SK-N-SH treated with all-trans-retinoic acid at 6 μM for 48 hours (cell line): ENCODE measurements at regions not wholly inside any gene's neighbourhood (a gene's known extent, or its start where the extent isn't known, plus 50 kb on each side); places are given as distances from the start of the nearest gene placed in this dataset.

ENCODE experiments used
- ESRRG ChIP-seq: fragments of 250-450 bp; sonication (Bioruptor Pico); IDR thresholded peaks from 2 replicates; pipeline ENCODE4 v1.6.1; 2021; ENCODE audit warnings: mild to moderate bottlenecking
- GLIS3 ChIP-seq: fragments of 250-450 bp; sonication (Bioruptor Pico); IDR thresholded peaks from 2 replicates; pipeline ENCODE4 v1.5.0; 2020; ENCODE audit warnings: mild to moderate bottlenecking, moderate library complexity
- PPARA ChIP-seq: fragments of 250-450 bp; sonication (Bioruptor Pico); IDR thresholded peaks from 2 replicates; pipeline ENCODE4 v1.5.0; 2020; ENCODE audit warnings: mild to moderate bottlenecking, borderline replicate concordance
- RARB ChIP-seq: fragments of 250-450 bp; sonication (Bioruptor Pico); IDR thresholded peaks from 2 replicates; pipeline ENCODE4 v1.8.0; 2021; ENCODE audit warnings: mild to moderate bottlenecking, moderate library complexity
- TCF4 ChIP-seq: fragments of 250-450 bp; sonication (Bioruptor Pico); IDR thresholded peaks from 2 replicates; pipeline ENCODE4 v1.8.0; 2021; ENCODE audit warnings: mild to moderate bottlenecking, moderate library complexity, borderline replicate concordance
- ZFP3 ChIP-seq: fragments of 250-450 bp; sonication (Bioruptor Pico); IDR thresholded peaks from 2 replicates; pipeline ENCODE4 v1.5.0; 2020; ENCODE audit warnings: mild to moderate bottlenecking, moderate library complexity
- ZFP30 ChIP-seq: fragments of 450-650 bp; formaldehyde crosslinking; IDR thresholded peaks from 2 replicates; pipeline ENCODE4 v1.5.0; 2022; ENCODE audit warnings: mild to moderate bottlenecking, moderate library complexity
- ZNF565 ChIP-seq: fragments of 450-650 bp; formaldehyde crosslinking; conservative IDR thresholded peaks from 2 replicates; pipeline ENCODE4 v1.5.0; 2020; ENCODE audit warnings: low read depth, mild to moderate bottlenecking, moderate library complexity
- ZNF8 ChIP-seq: fragments of 450-650 bp; formaldehyde crosslinking; IDR thresholded peaks from 2 replicates; pipeline ENCODE4 v1.5.0; 2020; ENCODE audit warnings: mild to moderate bottlenecking, moderate library complexity
- TF ChIP-seq, protein P1 (sequence below): fragments of 250-450 bp; sonication (Bioruptor Pico); IDR thresholded peaks from 2 replicates; pipeline ENCODE4 v1.5.1; 2021; ENCODE audit warnings: mild to moderate bottlenecking, moderate library complexity
- TF ChIP-seq, protein P2 (sequence below): fragments of 250-450 bp; sonication (Bioruptor Pico); IDR thresholded peaks from 2 replicates; pipeline ENCODE4 v1.8.0; 2020; ENCODE audit warnings: mild to moderate bottlenecking, moderate library complexity, borderline replicate concordance
- TF ChIP-seq, protein P3 (sequence below): fragments of 250-450 bp; sonication (Bioruptor Pico); IDR thresholded peaks from 2 replicates; pipeline ENCODE4 v1.5.1; 2020; ENCODE audit warnings: low read depth, mild to moderate bottlenecking, moderate library complexity

DNA sequence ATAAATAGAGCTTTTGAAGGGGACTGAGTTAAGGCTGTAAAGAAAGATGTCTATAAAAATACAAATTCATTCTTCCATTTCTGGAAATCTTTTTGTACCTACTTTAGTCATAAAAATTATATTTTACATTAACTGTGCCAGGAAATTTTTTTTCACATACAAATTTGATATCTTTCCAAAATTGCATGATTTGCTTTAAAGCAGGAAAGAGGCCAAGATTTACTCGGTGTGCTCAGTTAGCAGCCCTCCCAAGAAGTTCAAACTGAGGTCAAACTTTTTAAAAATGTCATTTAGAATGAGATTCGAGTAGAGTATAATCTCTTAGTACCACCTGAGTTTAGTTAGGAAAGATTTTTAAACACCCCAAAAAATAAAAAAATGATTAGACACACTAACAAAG is 173.2 kb upstream of the GRIP1 start:
- no peak for TF ChIP-seq GLIS3 (CRISPR knock-in tag)
- TF ChIP-seq ZNF565 (CRISPR knock-in tag), result no peak
- TF ChIP-seq, protein P1, sequence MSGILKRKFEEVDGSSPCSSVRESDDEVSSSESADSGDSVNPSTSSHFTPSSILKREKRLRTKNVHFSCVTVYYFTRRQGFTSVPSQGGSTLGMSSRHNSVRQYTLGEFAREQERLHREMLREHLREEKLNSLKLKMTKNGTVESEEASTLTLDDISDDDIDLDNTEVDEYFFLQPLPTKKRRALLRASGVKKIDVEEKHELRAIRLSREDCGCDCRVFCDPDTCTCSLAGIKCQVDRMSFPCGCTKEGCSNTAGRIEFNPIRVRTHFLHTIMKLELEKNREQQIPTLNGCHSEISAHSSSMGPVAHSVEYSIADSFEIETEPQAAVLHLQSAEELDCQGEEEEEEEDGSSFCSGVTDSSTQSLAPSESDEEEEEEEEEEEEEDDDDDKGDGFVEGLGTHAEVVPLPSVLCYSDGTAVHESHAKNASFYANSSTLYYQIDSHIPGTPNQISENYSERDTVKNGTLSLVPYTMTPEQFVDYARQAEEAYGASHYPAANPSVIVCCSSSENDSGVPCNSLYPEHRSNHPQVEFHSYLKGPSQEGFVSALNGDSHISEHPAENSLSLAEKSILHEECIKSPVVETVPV, result no peak
- TF ChIP-seq ESRRG (CRISPR knock-in tag), result no peak
- TF ChIP-seq ZFP3 (CRISPR knock-in tag), result no peak
- no peak for TF ChIP-seq RARB
- no peak for TF ChIP-seq TCF4 (CRISPR knock-in tag)
- TF ChIP-seq PPARA (CRISPR knock-in tag), result no peak
- TF ChIP-seq ZNF8 (CRISPR knock-in tag), result no peak
- TF ChIP-seq, protein P2, sequence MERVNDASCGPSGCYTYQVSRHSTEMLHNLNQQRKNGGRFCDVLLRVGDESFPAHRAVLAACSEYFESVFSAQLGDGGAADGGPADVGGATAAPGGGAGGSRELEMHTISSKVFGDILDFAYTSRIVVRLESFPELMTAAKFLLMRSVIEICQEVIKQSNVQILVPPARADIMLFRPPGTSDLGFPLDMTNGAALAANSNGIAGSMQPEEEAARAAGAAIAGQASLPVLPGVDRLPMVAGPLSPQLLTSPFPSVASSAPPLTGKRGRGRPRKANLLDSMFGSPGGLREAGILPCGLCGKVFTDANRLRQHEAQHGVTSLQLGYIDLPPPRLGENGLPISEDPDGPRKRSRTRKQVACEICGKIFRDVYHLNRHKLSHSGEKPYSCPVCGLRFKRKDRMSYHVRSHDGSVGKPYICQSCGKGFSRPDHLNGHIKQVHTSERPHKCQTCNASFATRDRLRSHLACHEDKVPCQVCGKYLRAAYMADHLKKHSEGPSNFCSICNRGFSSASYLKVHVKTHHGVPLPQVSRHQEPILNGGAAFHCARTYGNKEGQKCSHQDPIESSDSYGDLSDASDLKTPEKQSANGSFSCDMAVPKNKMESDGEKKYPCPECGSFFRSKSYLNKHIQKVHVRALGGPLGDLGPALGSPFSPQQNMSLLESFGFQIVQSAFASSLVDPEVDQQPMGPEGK (CRISPR knock-in tag), result no peak
- TF ChIP-seq, protein P3, sequence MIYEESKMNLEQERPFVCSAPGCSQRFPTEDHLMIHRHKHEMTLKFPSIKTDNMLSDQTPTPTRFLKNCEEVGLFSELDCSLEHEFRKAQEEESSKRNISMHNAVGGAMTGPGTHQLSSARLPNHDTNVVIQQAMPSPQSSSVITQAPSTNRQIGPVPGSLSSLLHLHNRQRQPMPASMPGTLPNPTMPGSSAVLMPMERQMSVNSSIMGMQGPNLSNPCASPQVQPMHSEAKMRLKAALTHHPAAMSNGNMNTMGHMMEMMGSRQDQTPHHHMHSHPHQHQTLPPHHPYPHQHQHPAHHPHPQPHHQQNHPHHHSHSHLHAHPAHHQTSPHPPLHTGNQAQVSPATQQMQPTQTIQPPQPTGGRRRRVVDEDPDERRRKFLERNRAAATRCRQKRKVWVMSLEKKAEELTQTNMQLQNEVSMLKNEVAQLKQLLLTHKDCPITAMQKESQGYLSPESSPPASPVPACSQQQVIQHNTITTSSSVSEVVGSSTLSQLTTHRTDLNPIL (CRISPR knock-in tag), result no peak
- TF ChIP-seq ZFP30 (CRISPR knock-in tag), result no peak
